ENCODE measurements at regions not wholly inside any gene's neighbourhood (a gene's known extent, or its start where the extent isn't known, plus 50 kb on each side); places are given as distances from the start of the nearest gene placed in this dataset.
A peak's percentile ranks its signal among the peaks of the same experiment; 100 is the strongest.

DNA sequence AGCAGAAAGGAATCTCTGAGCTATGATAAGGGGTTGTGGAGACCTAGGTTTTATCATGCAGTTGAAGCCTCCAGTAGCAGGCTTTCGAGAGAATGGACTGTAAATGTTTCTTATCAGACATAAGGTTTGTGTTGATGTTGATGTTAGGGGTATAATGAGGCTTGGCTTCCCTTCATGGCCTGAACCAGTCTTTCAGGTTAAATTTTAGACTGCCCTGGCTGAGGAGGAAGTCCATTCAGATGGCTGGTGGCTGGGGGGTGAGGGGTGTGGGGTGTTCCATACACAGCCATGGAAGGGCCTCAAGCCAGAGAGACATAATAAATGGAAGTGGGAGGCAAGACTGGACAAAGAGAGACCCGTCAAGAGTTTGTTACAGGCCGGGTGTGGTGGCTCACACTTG is 65.1 kb downstream of the IRF2BPL start:
- TF ChIP-seq, protein P1, sequence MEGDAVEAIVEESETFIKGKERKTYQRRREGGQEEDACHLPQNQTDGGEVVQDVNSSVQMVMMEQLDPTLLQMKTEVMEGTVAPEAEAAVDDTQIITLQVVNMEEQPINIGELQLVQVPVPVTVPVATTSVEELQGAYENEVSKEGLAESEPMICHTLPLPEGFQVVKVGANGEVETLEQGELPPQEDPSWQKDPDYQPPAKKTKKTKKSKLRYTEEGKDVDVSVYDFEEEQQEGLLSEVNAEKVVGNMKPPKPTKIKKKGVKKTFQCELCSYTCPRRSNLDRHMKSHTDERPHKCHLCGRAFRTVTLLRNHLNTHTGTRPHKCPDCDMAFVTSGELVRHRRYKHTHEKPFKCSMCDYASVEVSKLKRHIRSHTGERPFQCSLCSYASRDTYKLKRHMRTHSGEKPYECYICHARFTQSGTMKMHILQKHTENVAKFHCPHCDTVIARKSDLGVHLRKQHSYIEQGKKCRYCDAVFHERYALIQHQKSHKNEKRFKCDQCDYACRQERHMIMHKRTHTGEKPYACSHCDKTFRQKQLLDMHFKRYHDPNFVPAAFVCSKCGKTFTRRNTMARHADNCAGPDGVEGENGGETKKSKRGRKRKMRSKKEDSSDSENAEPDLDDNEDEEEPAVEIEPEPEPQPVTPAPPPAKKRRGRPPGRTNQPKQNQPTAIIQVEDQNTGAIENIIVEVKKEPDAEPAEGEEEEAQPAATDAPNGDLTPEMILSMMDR (IDR thresholded peaks at IDR 0.05; ENCODE audit: insufficient read depth, low read length), result no peak
- TF ChIP-seq, protein P2, sequence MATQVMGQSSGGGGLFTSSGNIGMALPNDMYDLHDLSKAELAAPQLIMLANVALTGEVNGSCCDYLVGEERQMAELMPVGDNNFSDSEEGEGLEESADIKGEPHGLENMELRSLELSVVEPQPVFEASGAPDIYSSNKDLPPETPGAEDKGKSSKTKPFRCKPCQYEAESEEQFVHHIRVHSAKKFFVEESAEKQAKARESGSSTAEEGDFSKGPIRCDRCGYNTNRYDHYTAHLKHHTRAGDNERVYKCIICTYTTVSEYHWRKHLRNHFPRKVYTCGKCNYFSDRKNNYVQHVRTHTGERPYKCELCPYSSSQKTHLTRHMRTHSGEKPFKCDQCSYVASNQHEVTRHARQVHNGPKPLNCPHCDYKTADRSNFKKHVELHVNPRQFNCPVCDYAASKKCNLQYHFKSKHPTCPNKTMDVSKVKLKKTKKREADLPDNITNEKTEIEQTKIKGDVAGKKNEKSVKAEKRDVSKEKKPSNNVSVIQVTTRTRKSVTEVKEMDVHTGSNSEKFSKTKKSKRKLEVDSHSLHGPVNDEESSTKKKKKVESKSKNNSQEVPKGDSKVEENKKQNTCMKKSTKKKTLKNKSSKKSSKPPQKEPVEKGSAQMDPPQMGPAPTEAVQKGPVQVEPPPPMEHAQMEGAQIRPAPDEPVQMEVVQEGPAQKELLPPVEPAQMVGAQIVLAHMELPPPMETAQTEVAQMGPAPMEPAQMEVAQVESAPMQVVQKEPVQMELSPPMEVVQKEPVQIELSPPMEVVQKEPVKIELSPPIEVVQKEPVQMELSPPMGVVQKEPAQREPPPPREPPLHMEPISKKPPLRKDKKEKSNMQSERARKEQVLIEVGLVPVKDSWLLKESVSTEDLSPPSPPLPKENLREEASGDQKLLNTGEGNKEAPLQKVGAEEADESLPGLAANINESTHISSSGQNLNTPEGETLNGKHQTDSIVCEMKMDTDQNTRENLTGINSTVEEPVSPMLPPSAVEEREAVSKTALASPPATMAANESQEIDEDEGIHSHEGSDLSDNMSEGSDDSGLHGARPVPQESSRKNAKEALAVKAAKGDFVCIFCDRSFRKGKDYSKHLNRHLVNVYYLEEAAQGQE (IDR thresholded peaks at IDR 0.05; ENCODE audit: insufficient replicate concordance, low read depth), result no peak
- TF ChIP-seq SPI1 (IDR thresholded peaks at IDR 0.05; ENCODE audit: borderline replicate concordance, low read depth), result no peak
- Histone ChIP-seq H3K27ac (replicated peaks) (no peak overlapping the region), H3K27me3 (ENCODE audit: insufficient read depth, poor library complexity, severe bottlenecking) (no peaks in the 10 kb centered on the region), H3K4me3 (replicated peaks; ENCODE audit: insufficient read depth, low read length) (no peak overlapping the region)
- no peak for DNase-seq (ENCODE audit: low read depth in 1 of 2, low spot score in 1 of 2)

GRCh38 chr14:76962303-76962660 is 66.2 kb downstream of the IRF2BPL start:
- Histone ChIP-seq H3K4me3 (replicated peaks; ENCODE audit: insufficient read depth, low read length) (peak overlapping the region; percentile 36), H3K27me3 (ENCODE audit: insufficient read depth, poor library complexity, severe bottlenecking) (no peaks in the 10 kb centered on the region), H3K27ac (replicated peaks) (peak overlapping the region; percentile 59)
- TF ChIP-seq, protein P1 (IDR thresholded peaks at IDR 0.05; ENCODE audit: insufficient read depth, low read length), result no peak
- TF ChIP-seq SPI1 (IDR thresholded peaks at IDR 0.05; ENCODE audit: borderline replicate concordance, low read depth) (no peak), POLR2AphosphoS5 (IDR thresholded peaks at IDR 0.05; ENCODE audit: low read depth) (no peak), GABPA (IDR thresholded peaks at IDR 0.05; ENCODE audit: low read depth) (no peak)
- TF ChIP-seq, protein P2 (IDR thresholded peaks at IDR 0.05; ENCODE audit: insufficient replicate concordance, low read depth), result no peak
- DNase-seq (ENCODE audit: low read depth in 1 of 2, low spot score in 1 of 2), result no peak

- TF ChIP-seq GABPA (IDR thresholded peaks at IDR 0.05; ENCODE audit: low read depth) (peak; percentile 32; the same call in 1 of the 2 replicates), POLR2AphosphoS5 (IDR thresholded peaks at IDR 0.05; ENCODE audit: low read depth) (no peak)
- TF ChIP-seq, protein P1 (IDR thresholded peaks at IDR 0.05; ENCODE audit: insufficient read depth, low read length), result no peak
- TF ChIP-seq, protein P2 (IDR thresholded peaks at IDR 0.05; ENCODE audit: insufficient replicate concordance, low read depth), result no peak
- DNase-seq (ENCODE audit: low read depth in 1 of 2, low spot score in 1 of 2), result peak; percentile 74 to 86
- peak overlapping the region; percentile 59 for H3K27ac ChIP-seq (replicated peaks)
- H3K27me3 ChIP-seq (ENCODE audit: insufficient read depth, poor library complexity, severe bottlenecking), result no peaks in the 10 kb centered on the region
- peak overlapping the region; percentile 36 for H3K4me3 ChIP-seq (replicated peaks; ENCODE audit: insufficient read depth, low read length)
Measured at GRCh38 chr14:76961631-76962302, 66.7 kb downstream of the IRF2BPL start.
